Activated naive CD8-positive, alpha-beta T cell treated with anti-CD3 and anti-CD28 coated beads for 36 hours (primary cell): ENCODE measurements at regions not wholly inside any gene's neighbourhood (a gene's known extent, or its start where the extent isn't known, plus 50 kb on each side); places are given as distances from the start of the nearest gene placed in this dataset.

Source experiments
- DNase-seq: peaks from one replicate; pipeline ENCODE4 v3.0.0; 2021
- H3K27ac Mint-ChIP-seq: one replicate; pipeline ENCODE4 v1.8.0; 2022; ENCODE audit warnings: mild to moderate bottlenecking, moderate library complexity, mixed read lengths
- H3K27me3 Mint-ChIP-seq: one replicate; pipeline ENCODE4 v1.8.0; 2022; ENCODE audit warnings: mild to moderate bottlenecking, mixed read lengths
- H3K36me3 Mint-ChIP-seq: one replicate; pipeline ENCODE4 v1.8.0; 2021; ENCODE audit warnings: mild to moderate bottlenecking, mixed read lengths
- H3K4me1 Mint-ChIP-seq: one replicate; pipeline ENCODE4 v1.8.0; 2021; ENCODE audit warnings: mixed read lengths
- H3K4me3 Mint-ChIP-seq: one replicate; pipeline ENCODE4 v1.8.0; 2022; ENCODE audit warnings: mild to moderate bottlenecking, moderate library complexity, mixed read lengths
- H3K9me3 Mint-ChIP-seq: one replicate; pipeline ENCODE4 v1.8.0; 2022; ENCODE audit warnings: mixed read lengths

GRCh38 chr3:28846971-28847478 is 433.8 kb upstream of the RBMS3 start:
- H3K4me3 Mint-ChIP-seq: no peak overlapping the region
- no peaks in the 10 kb centered on the region for H3K36me3 Mint-ChIP-seq
- no peaks in the 10 kb centered on the region for H3K4me1 Mint-ChIP-seq
- no peaks in the 10 kb centered on the region for H3K9me3 Mint-ChIP-seq
- no peak overlapping the region for H3K27ac Mint-ChIP-seq
- no peak for DNase-seq
- no peaks in the 10 kb centered on the region for H3K27me3 Mint-ChIP-seq

GRCh38 chr3:28847736-28848135 is 433.1 kb upstream of the RBMS3 start:
- no peak for DNase-seq
- no peaks in the 10 kb centered on the region for H3K36me3 Mint-ChIP-seq
- H3K4me1 Mint-ChIP-seq: no peaks in the 10 kb centered on the region
- H3K27ac Mint-ChIP-seq: no peak overlapping the region
- no peaks in the 10 kb centered on the region for H3K9me3 Mint-ChIP-seq
- no peak overlapping the region for H3K4me3 Mint-ChIP-seq
- no peaks in the 10 kb centered on the region for H3K27me3 Mint-ChIP-seq

GRCh38 chr3:28850186-28850585 is 430.7 kb upstream of the RBMS3 start:
- H3K4me3 Mint-ChIP-seq: no peak overlapping the region
- no peak for DNase-seq
- H3K27ac Mint-ChIP-seq: no peak overlapping the region
- H3K27me3 Mint-ChIP-seq: no peaks in the 10 kb centered on the region
- H3K9me3 Mint-ChIP-seq: no peaks in the 10 kb centered on the region
- H3K4me1 Mint-ChIP-seq: no peaks in the 10 kb centered on the region
- H3K36me3 Mint-ChIP-seq: no peaks in the 10 kb centered on the region

- no peak overlapping the region for H3K4me3 Mint-ChIP-seq
- no peaks in the 10 kb centered on the region for H3K27me3 Mint-ChIP-seq
- no peaks in the 10 kb centered on the region for H3K36me3 Mint-ChIP-seq
- no peak overlapping the region for H3K27ac Mint-ChIP-seq
- H3K4me1 Mint-ChIP-seq: no peaks in the 10 kb centered on the region
- DNase-seq: no peak
- H3K9me3 Mint-ChIP-seq: no peaks in the 10 kb centered on the region
Measured at GRCh38 chr3:28853830-28854229, 427.0 kb upstream of the RBMS3 start.

GRCh38 chr3:28856796-28857195 is 424.1 kb upstream of the RBMS3 start:
- H3K27me3 Mint-ChIP-seq: no peaks in the 10 kb centered on the region
- no peaks in the 10 kb centered on the region for H3K4me1 Mint-ChIP-seq
- no peak overlapping the region for H3K4me3 Mint-ChIP-seq
- DNase-seq: no peak
- H3K36me3 Mint-ChIP-seq: no peaks in the 10 kb centered on the region
- no peak overlapping the region for H3K27ac Mint-ChIP-seq
- no peaks in the 10 kb centered on the region for H3K9me3 Mint-ChIP-seq

- no peak overlapping the region for H3K27ac Mint-ChIP-seq
- H3K36me3 Mint-ChIP-seq: no peaks in the 10 kb centered on the region
- H3K4me1 Mint-ChIP-seq: no peaks in the 10 kb centered on the region
- H3K4me3 Mint-ChIP-seq: no peak overlapping the region
- H3K9me3 Mint-ChIP-seq: no peaks in the 10 kb centered on the region
- DNase-seq: no peak
- H3K27me3 Mint-ChIP-seq: no peaks in the 10 kb centered on the region
Measured at GRCh38 chr3:28859897-28860296, 421.0 kb upstream of the RBMS3 start.

GRCh38 chr3:28860307-28860706 is 420.6 kb upstream of the RBMS3 start:
- DNase-seq: no peak
- no peak overlapping the region for H3K27ac Mint-ChIP-seq
- no peaks in the 10 kb centered on the region for H3K9me3 Mint-ChIP-seq
- no peaks in the 10 kb centered on the region for H3K27me3 Mint-ChIP-seq
- H3K36me3 Mint-ChIP-seq: no peaks in the 10 kb centered on the region
- no peak overlapping the region for H3K4me3 Mint-ChIP-seq
- no peaks in the 10 kb centered on the region for H3K4me1 Mint-ChIP-seq

GRCh38 chr3:28863186-28863585 is 417.7 kb upstream of the RBMS3 start:
- no peaks in the 10 kb centered on the region for H3K9me3 Mint-ChIP-seq
- H3K36me3 Mint-ChIP-seq: no peaks in the 10 kb centered on the region
- no peaks in the 10 kb centered on the region for H3K27me3 Mint-ChIP-seq
- H3K4me1 Mint-ChIP-seq: no peaks in the 10 kb centered on the region
- H3K27ac Mint-ChIP-seq: no peak overlapping the region
- H3K4me3 Mint-ChIP-seq: no peak overlapping the region
- no peak for DNase-seq

- Mint-ChIP-seq H3K27ac (no peak overlapping the region), H3K27me3 (no peaks in the 10 kb centered on the region), H3K4me3 (no peak overlapping the region), H3K36me3 (no peaks in the 10 kb centered on the region), H3K4me1 (no peaks in the 10 kb centered on the region), H3K9me3 (peaks cover 2% of the 10 kb centered on the region)
- DNase-seq: no peak
Measured at GRCh38 chr3:28867836-28868235, 413.0 kb upstream of the RBMS3 start.

GRCh38 chr3:28868897-28869296 is 412.0 kb upstream of the RBMS3 start:
- H3K27me3 Mint-ChIP-seq: no peaks in the 10 kb centered on the region
- no peak for DNase-seq
- no peaks in the 10 kb centered on the region for H3K4me1 Mint-ChIP-seq
- H3K36me3 Mint-ChIP-seq: no peaks in the 10 kb centered on the region
- no peak overlapping the region for H3K27ac Mint-ChIP-seq
- peaks cover 2% of the 10 kb centered on the region for H3K9me3 Mint-ChIP-seq
- no peak overlapping the region for H3K4me3 Mint-ChIP-seq

- Mint-ChIP-seq H3K9me3 (no peaks in the 10 kb centered on the region), H3K27me3 (peaks cover 19% of the 10 kb centered on the region)
Measured at GRCh38 chr3:28877912-28878311, 403.0 kb upstream of the RBMS3 start.

GRCh38 chr3:28890373-28890772 is 390.5 kb upstream of the RBMS3 start:
- H3K4me3 Mint-ChIP-seq: no peak overlapping the region
- peaks cover 8% of the 10 kb centered on the region for H3K27me3 Mint-ChIP-seq
- no peak overlapping the region for H3K27ac Mint-ChIP-seq
- H3K36me3 Mint-ChIP-seq: no peaks in the 10 kb centered on the region
- no peak for DNase-seq
- H3K4me1 Mint-ChIP-seq: no peaks in the 10 kb centered on the region
- peaks cover 2% of the 10 kb centered on the region for H3K9me3 Mint-ChIP-seq

More at GRCh38 chr3:28877912-28878311, 403.0 kb upstream of the RBMS3 start:
- H3K36me3 Mint-ChIP-seq: no peaks in the 10 kb centered on the region
- H3K4me3 Mint-ChIP-seq: no peak overlapping the region
- H3K4me1 Mint-ChIP-seq: no peaks in the 10 kb centered on the region
- DNase-seq: no peak
- no peak overlapping the region for H3K27ac Mint-ChIP-seq

GRCh38 chr3:28891485-28891884 is 389.4 kb upstream of the RBMS3 start:
- no peak overlapping the region for H3K4me3 Mint-ChIP-seq
- peaks cover 2% of the 10 kb centered on the region for H3K9me3 Mint-ChIP-seq
- H3K27ac Mint-ChIP-seq: no peak overlapping the region
- no peaks in the 10 kb centered on the region for H3K36me3 Mint-ChIP-seq
- H3K4me1 Mint-ChIP-seq: no peaks in the 10 kb centered on the region
- H3K27me3 Mint-ChIP-seq: peaks cover 8% of the 10 kb centered on the region
- no peak for DNase-seq

- Mint-ChIP-seq H3K4me1 (no peaks in the 10 kb centered on the region), H3K27me3 (peaks cover 3% of the 10 kb centered on the region), H3K4me3 (no peak overlapping the region), H3K27ac (no peak overlapping the region), H3K36me3 (no peaks in the 10 kb centered on the region), H3K9me3 (peaks cover 7% of the 10 kb centered on the region)
- DNase-seq: no peak
Measured at GRCh38 chr3:28900301-28900700, 380.6 kb upstream of the RBMS3 start.

- Mint-ChIP-seq H3K4me3 (no peak overlapping the region), H3K36me3 (no peaks in the 10 kb centered on the region), H3K27ac (no peak overlapping the region), H3K27me3 (peaks cover 3% of the 10 kb centered on the region), H3K4me1 (no peaks in the 10 kb centered on the region), H3K9me3 (peaks cover 7% of the 10 kb centered on the region)
- DNase-seq: no peak
Measured at GRCh38 chr3:28901018-28901417, 379.9 kb upstream of the RBMS3 start.

- Mint-ChIP-seq H3K9me3 (peaks cover 6% of the 10 kb centered on the region), H3K27me3 (peaks cover 12% of the 10 kb centered on the region), H3K4me3 (no peak overlapping the region), H3K27ac (no peak overlapping the region), H3K36me3 (no peaks in the 10 kb centered on the region), H3K4me1 (no peaks in the 10 kb centered on the region)
- DNase-seq: no peak
Measured at GRCh38 chr3:28903171-28903601, 377.7 kb upstream of the RBMS3 start.

GRCh38 chr3:28905798-28906197 is 375.1 kb upstream of the RBMS3 start:
- peaks cover 6% of the 10 kb centered on the region for H3K9me3 Mint-ChIP-seq
- no peak overlapping the region for H3K27ac Mint-ChIP-seq
- H3K4me3 Mint-ChIP-seq: no peak overlapping the region
- peaks cover 12% of the 10 kb centered on the region for H3K27me3 Mint-ChIP-seq
- no peaks in the 10 kb centered on the region for H3K4me1 Mint-ChIP-seq
- H3K36me3 Mint-ChIP-seq: no peaks in the 10 kb centered on the region
- no peak for DNase-seq
